ENCODE measurements at regions not wholly inside any gene's neighbourhood (a gene's known extent, or its start where the extent isn't known, plus 50 kb on each side); places are given as distances from the start of the nearest gene placed in this dataset.

GRCh38 chr6:79776076-79776475 is 144.9 kb downstream of the SH3BGRL2 start:
- no peak for DNase-seq (ENCODE audit: low read depth in 2 of 2)

- no peak for DNase-seq (ENCODE audit: low read depth in 2 of 2)
Observed at GRCh38 chr6:79775222-79775621, 144.1 kb downstream of the SH3BGRL2 start.

- DNase-seq (ENCODE audit: low read depth in 2 of 2) = no peak
Observed at GRCh38 chr6:79764747-79765146, 133.6 kb downstream of the SH3BGRL2 start.

- no peak for DNase-seq (ENCODE audit: low read depth in 2 of 2)
Observed at GRCh38 chr6:79763301-79763700, 132.2 kb downstream of the SH3BGRL2 start.

GRCh38 chr6:79762370-79762769 is 131.2 kb downstream of the SH3BGRL2 start:
- no peak for DNase-seq (ENCODE audit: low read depth in 2 of 2)

GRCh38 chr6:79756496-79756895 is 125.4 kb downstream of the SH3BGRL2 start:
- no peak for DNase-seq (ENCODE audit: low read depth in 2 of 2)

- DNase-seq (ENCODE audit: low read depth in 2 of 2) = no peak
Observed at GRCh38 chr6:79755967-79756366, 124.8 kb downstream of the SH3BGRL2 start.

Data from stimulated activated CD8-positive, alpha-beta memory T cell treated with anti-CD3 and anti-CD28 coated beads, Interleukin-2, amount 100 ng/mL, for 48 hours (primary cell).